ENCODE measurements at regions not wholly inside any gene's neighbourhood (a gene's known extent, or its start where the extent isn't known, plus 50 kb on each side); places are given as distances from the start of the nearest gene placed in this dataset.

GRCh38 chr2:143968860-143969259 lies 551.1 kb downstream of the ZEB2 start:
- Histone ChIP-seq H3K4me1 (ENCODE audit: insufficient read depth, insufficient read length) (no peaks in the 10 kb centered on the region), H3K4me3 (ENCODE audit: insufficient read length, low read depth) (no peak overlapping the region), H3K9ac (ENCODE audit: insufficient read length, low read depth) (no peak overlapping the region), H3K27me3 (ENCODE audit: insufficient read depth, insufficient read length) (no peaks in the 10 kb centered on the region), H3K9me3 (ENCODE audit: insufficient read depth, low read length) (no peaks in the 10 kb centered on the region), H3K36me3 (ENCODE audit: insufficient read depth, insufficient read length, low read length) (no peaks in the 10 kb centered on the region)
- TF ChIP-seq ZNF274 (IDR thresholded peaks at IDR 0.05; ENCODE audit: low read depth, low read length) (no peak), SUZ12 (IDR thresholded peaks at IDR 0.05; ENCODE audit: extremely low read depth, insufficient read depth, insufficient read length) (no peak), YY1 (IDR thresholded peaks at IDR 0.05; ENCODE audit: insufficient read depth, insufficient read length) (no peak)
- DNase-seq (ENCODE audit: low read depth, low spot score): no peak

- no peaks in the 10 kb centered on the region for H3K4me1 ChIP-seq (ENCODE audit: insufficient read depth, insufficient read length)
- H3K9me3 ChIP-seq (ENCODE audit: insufficient read depth, low read length): no peaks in the 10 kb centered on the region
- no peaks in the 10 kb centered on the region for H3K27me3 ChIP-seq (ENCODE audit: insufficient read depth, insufficient read length)
- no peaks in the 10 kb centered on the region for H3K36me3 ChIP-seq (ENCODE audit: insufficient read depth, insufficient read length, low read length)
- TF ChIP-seq ZNF274 (IDR thresholded peaks at IDR 0.05; ENCODE audit: low read depth, low read length): no peak
- no peak for TF ChIP-seq YY1 (IDR thresholded peaks at IDR 0.05; ENCODE audit: insufficient read depth, insufficient read length)
- no peak for TF ChIP-seq SUZ12 (IDR thresholded peaks at IDR 0.05; ENCODE audit: extremely low read depth, insufficient read depth, insufficient read length)
- no peak for DNase-seq (ENCODE audit: low read depth, low spot score)
- no peak overlapping the region for H3K4me3 ChIP-seq (ENCODE audit: insufficient read length, low read depth)
- no peak overlapping the region for H3K9ac ChIP-seq (ENCODE audit: insufficient read length, low read depth)
Observed at GRCh38 chr2:143968360-143968759, 551.6 kb downstream of the ZEB2 start.

- Histone ChIP-seq H3K36me3 (ENCODE audit: insufficient read depth, insufficient read length, low read length) (no peaks in the 10 kb centered on the region), H3K9ac (ENCODE audit: insufficient read length, low read depth) (no peak overlapping the region), H3K27me3 (ENCODE audit: insufficient read depth, insufficient read length) (no peaks in the 10 kb centered on the region), H3K4me3 (ENCODE audit: insufficient read length, low read depth) (no peak overlapping the region), H3K4me1 (ENCODE audit: insufficient read depth, insufficient read length) (no peaks in the 10 kb centered on the region), H3K9me3 (ENCODE audit: insufficient read depth, low read length) (no peaks in the 10 kb centered on the region)
- TF ChIP-seq ZNF274 (IDR thresholded peaks at IDR 0.05; ENCODE audit: low read depth, low read length): no peak
- no peak for TF ChIP-seq SUZ12 (IDR thresholded peaks at IDR 0.05; ENCODE audit: extremely low read depth, insufficient read depth, insufficient read length)
- no peak for TF ChIP-seq YY1 (IDR thresholded peaks at IDR 0.05; ENCODE audit: insufficient read depth, insufficient read length)
- no peak for DNase-seq (ENCODE audit: low read depth, low spot score)
Observed at GRCh38 chr2:143965493-143966164, 554.3 kb downstream of the ZEB2 start.

- H3K9ac ChIP-seq (ENCODE audit: insufficient read length, low read depth): no peak overlapping the region
- TF ChIP-seq YY1 (IDR thresholded peaks at IDR 0.05; ENCODE audit: insufficient read depth, insufficient read length): no peak
- no peak for TF ChIP-seq ZNF274 (IDR thresholded peaks at IDR 0.05; ENCODE audit: low read depth, low read length)
- no peak for TF ChIP-seq SUZ12 (IDR thresholded peaks at IDR 0.05; ENCODE audit: extremely low read depth, insufficient read depth, insufficient read length)
- H3K4me3 ChIP-seq (ENCODE audit: insufficient read length, low read depth): no peak overlapping the region
- H3K9me3 ChIP-seq (ENCODE audit: insufficient read depth, low read length): no peaks in the 10 kb centered on the region
- no peaks in the 10 kb centered on the region for H3K4me1 ChIP-seq (ENCODE audit: insufficient read depth, insufficient read length)
- DNase-seq (ENCODE audit: low read depth, low spot score): no peak
- no peaks in the 10 kb centered on the region for H3K27me3 ChIP-seq (ENCODE audit: insufficient read depth, insufficient read length)
- H3K36me3 ChIP-seq (ENCODE audit: insufficient read depth, insufficient read length, low read length): no peaks in the 10 kb centered on the region
Observed at GRCh38 chr2:143964891-143965290, 555.0 kb downstream of the ZEB2 start.

GRCh38 chr2:143960177-143960576 lies 559.7 kb downstream of the ZEB2 start:
- no peak for DNase-seq (ENCODE audit: low read depth, low spot score)
- TF ChIP-seq ZNF274 (IDR thresholded peaks at IDR 0.05; ENCODE audit: low read depth, low read length): no peak
- no peak for TF ChIP-seq SUZ12 (IDR thresholded peaks at IDR 0.05; ENCODE audit: extremely low read depth, insufficient read depth, insufficient read length)
- no peak for TF ChIP-seq YY1 (IDR thresholded peaks at IDR 0.05; ENCODE audit: insufficient read depth, insufficient read length)
- H3K4me3 ChIP-seq (ENCODE audit: insufficient read length, low read depth): no peak overlapping the region

GRCh38 chr2:143957321-143957720 lies 562.6 kb downstream of the ZEB2 start:
- Histone ChIP-seq H3K36me3 (ENCODE audit: insufficient read depth, insufficient read length, low read length) (no peaks in the 10 kb centered on the region), H3K4me1 (ENCODE audit: insufficient read depth, insufficient read length) (no peaks in the 10 kb centered on the region), H3K9me3 (ENCODE audit: insufficient read depth, low read length) (no peaks in the 10 kb centered on the region), H3K4me3 (ENCODE audit: insufficient read length, low read depth) (no peak overlapping the region), H3K9ac (ENCODE audit: insufficient read length, low read depth) (no peak overlapping the region), H3K27me3 (ENCODE audit: insufficient read depth, insufficient read length) (no peaks in the 10 kb centered on the region)
- TF ChIP-seq ZNF274 (IDR thresholded peaks at IDR 0.05; ENCODE audit: low read depth, low read length) (no peak), YY1 (IDR thresholded peaks at IDR 0.05; ENCODE audit: insufficient read depth, insufficient read length) (no peak), SUZ12 (IDR thresholded peaks at IDR 0.05; ENCODE audit: extremely low read depth, insufficient read depth, insufficient read length) (no peak)
- DNase-seq (ENCODE audit: low read depth, low spot score): no peak

More at GRCh38 chr2:143960177-143960576, 559.7 kb downstream of the ZEB2 start:
- no peaks in the 10 kb centered on the region for H3K9me3 ChIP-seq (ENCODE audit: insufficient read depth, low read length)
- H3K4me1 ChIP-seq (ENCODE audit: insufficient read depth, insufficient read length): no peaks in the 10 kb centered on the region
- no peaks in the 10 kb centered on the region for H3K27me3 ChIP-seq (ENCODE audit: insufficient read depth, insufficient read length)
- H3K9ac ChIP-seq (ENCODE audit: insufficient read length, low read depth): no peak overlapping the region
- H3K36me3 ChIP-seq (ENCODE audit: insufficient read depth, insufficient read length, low read length): no peaks in the 10 kb centered on the region

GRCh38 chr2:143955401-143956065 lies 564.4 kb downstream of the ZEB2 start:
- TF ChIP-seq ZNF274 (IDR thresholded peaks at IDR 0.05; ENCODE audit: low read depth, low read length) (no peak), YY1 (IDR thresholded peaks at IDR 0.05; ENCODE audit: insufficient read depth, insufficient read length) (no peak), SUZ12 (IDR thresholded peaks at IDR 0.05; ENCODE audit: extremely low read depth, insufficient read depth, insufficient read length) (no peak)
- H3K9ac ChIP-seq (ENCODE audit: insufficient read length, low read depth): no peak overlapping the region
- no peak for DNase-seq (ENCODE audit: low read depth, low spot score)
- H3K27me3 ChIP-seq (ENCODE audit: insufficient read depth, insufficient read length): no peaks in the 10 kb centered on the region
- no peak overlapping the region for H3K4me3 ChIP-seq (ENCODE audit: insufficient read length, low read depth)
- H3K36me3 ChIP-seq (ENCODE audit: insufficient read depth, insufficient read length, low read length): no peaks in the 10 kb centered on the region
- no peaks in the 10 kb centered on the region for H3K9me3 ChIP-seq (ENCODE audit: insufficient read depth, low read length)
- H3K4me1 ChIP-seq (ENCODE audit: insufficient read depth, insufficient read length): no peaks in the 10 kb centered on the region

Measured in NT2/D1 (cell line).